Liver (tissue), 7 donors: ENCODE measurements at regions not wholly inside any gene's neighbourhood (a gene's known extent, or its start where the extent isn't known, plus 50 kb on each side); places are given as distances from the start of the nearest gene placed in this dataset.

Experiments
- DNase-seq: peaks from one replicate; pipeline ENCODE4 v3.0.0-alpha.2; 2017; ENCODE audit warnings: low spot score
- H3K27ac ChIP-seq, 2 donors: one replicate each; pipeline ENCODE4 v1.7.0; 2013; ENCODE audit warnings: inconsistent platforms in 2 of 2, low read length in 2 of 2, control low read depth in 1 of 2, low read depth in 1 of 2, mild to moderate bottlenecking in 1 of 2
- H3K27me3 ChIP-seq, 4 donors: one replicate each; pipeline versions ENCODE4 v1.6.1 to v1.7.0; 2013; ENCODE audit warnings: low read length in 3 of 4, inconsistent platforms in 1 of 4, mild to moderate bottlenecking in 1 of 4, moderate library complexity in 1 of 4; ENCODE audit not compliant: control insufficient read depth in 4 of 4, insufficient read depth in 4 of 4
- H3K36me3 ChIP-seq, 4 donors: one replicate each; pipeline versions ENCODE4 v1.6.1 to v1.7.0; 2013; ENCODE audit warnings: low read length in 3 of 4, mild to moderate bottlenecking in 3 of 4, low read depth in 1 of 4, moderate library complexity in 1 of 4; ENCODE audit not compliant: control insufficient read depth in 4 of 4, insufficient read depth in 3 of 4
- H3K4me1 ChIP-seq, 4 donors: one replicate each; pipeline versions ENCODE4 v1.6.1 to v1.7.0; 2013; ENCODE audit warnings: low read length in 3 of 4, mild to moderate bottlenecking in 3 of 4, moderate library complexity in 1 of 4; ENCODE audit not compliant: control insufficient read depth in 4 of 4, insufficient read depth in 4 of 4
- H3K4me3 ChIP-seq, 3 donors: one replicate each; pipeline versions ENCODE4 v1.6.1 to v1.7.0; 2013; ENCODE audit warnings: low read length in 3 of 3, control low read depth in 1 of 3, low read depth in 1 of 3, mild to moderate bottlenecking in 1 of 3
- H3K9ac ChIP-seq, 2 donors: one replicate each; pipeline ENCODE4 v1.7.0; 2013; ENCODE audit warnings: low read length in 2 of 2, mild to moderate bottlenecking in 2 of 2, moderate library complexity in 2 of 2, control low read depth in 1 of 2, low read depth in 1 of 2
- H3K9me3 ChIP-seq, 4 donors: one replicate each; pipeline versions ENCODE4 v1.6.1 to v1.7.0; 2013; ENCODE audit warnings: low read length in 3 of 4; ENCODE audit not compliant: control insufficient read depth in 4 of 4
- EGR1 ChIP-seq, 2 donors: IDR thresholded peaks; 2 replicates each; pipeline ENCODE4 v1.6.1; 2016 to 2018; ENCODE audit warnings: antibody characterized with exemption in 2 of 2, low read depth in 2 of 2
- FOXA1 ChIP-seq: IDR thresholded peaks from 2 replicates; pipeline ENCODE4 v1.6.1; 2016; ENCODE audit warnings: antibody characterized with exemption
- FOXA2 ChIP-seq: IDR thresholded peaks from 2 replicates; pipeline ENCODE4 v1.6.1; 2016; ENCODE audit warnings: antibody characterized with exemption
- GABPA ChIP-seq, 2 donors: IDR thresholded peaks in 1 of 2; conservative IDR thresholded peaks in 1 of 2; 2 replicates each; pipeline ENCODE4 v1.6.1; 2016; ENCODE audit warnings: antibody characterized with exemption in 2 of 2, mild to moderate bottlenecking in 1 of 2, moderate library complexity in 1 of 2
- HNF4A ChIP-seq, 2 donors: conservative IDR thresholded peaks; 2 replicates each; pipeline ENCODE4 v1.6.1; 2016; ENCODE audit warnings: antibody characterized with exemption in 2 of 2, mild to moderate bottlenecking in 2 of 2
- HNF4G ChIP-seq: IDR thresholded peaks from 2 replicates; pipeline ENCODE4 v1.6.1; 2016; ENCODE audit warnings: antibody characterized with exemption
- JUND ChIP-seq, 2 donors: IDR thresholded peaks; 2 replicates each; pipeline ENCODE4 v1.6.1; 2016; ENCODE audit warnings: antibody characterized with exemption in 2 of 2
- NR2F2 ChIP-seq: IDR thresholded peaks from 2 replicates; pipeline ENCODE4 v1.6.1; 2016; ENCODE audit warnings: antibody characterized with exemption
- RXRA ChIP-seq, 2 donors: IDR thresholded peaks; 2 replicates each; pipeline ENCODE4 v1.6.1; 2017 to 2018; ENCODE audit warnings: antibody characterized with exemption in 2 of 2, mild to moderate bottlenecking in 1 of 2
- SP1 ChIP-seq: IDR thresholded peaks from 2 replicates; pipeline ENCODE4 v1.6.1; 2018; ENCODE audit warnings: antibody characterized with exemption, mild to moderate bottlenecking
- YY1 ChIP-seq: IDR thresholded peaks from 2 replicates; pipeline ENCODE4 v1.6.1; 2016; ENCODE audit warnings: antibody characterized with exemption, mild to moderate bottlenecking
- TF ChIP-seq, protein P1 (sequence below): IDR thresholded peaks from 2 replicates; pipeline ENCODE4 v1.6.1; 2016; ENCODE audit warnings: antibody characterized with exemption
- TF ChIP-seq, protein P2 (sequence below): IDR thresholded peaks from 2 replicates; pipeline ENCODE4 v1.6.1; 2016; ENCODE audit warnings: antibody characterized with exemption
- TF ChIP-seq, protein P3 (sequence below): IDR thresholded peaks from 2 replicates; pipeline ENCODE4 v1.6.1; 2016; ENCODE audit warnings: antibody characterized with exemption
- TF ChIP-seq, protein P4 (sequence below): fragments of 150-350 bp; IDR thresholded peaks from 2 replicates; pipeline ENCODE4 v1.5.1; 2017; ENCODE audit warnings: improper control_type of control experiment, low read depth, low read length; ENCODE audit not compliant: missing input control
- TF ChIP-seq, protein P5 (sequence below): IDR thresholded peaks from 2 replicates; pipeline ENCODE4 v1.6.1; 2016; ENCODE audit warnings: antibody characterized with exemption, mild to moderate bottlenecking
- donor health status: healthy.
- donor health status: healthy.
- donor health status: healthy.
- donor health status: healthy.

DNA sequence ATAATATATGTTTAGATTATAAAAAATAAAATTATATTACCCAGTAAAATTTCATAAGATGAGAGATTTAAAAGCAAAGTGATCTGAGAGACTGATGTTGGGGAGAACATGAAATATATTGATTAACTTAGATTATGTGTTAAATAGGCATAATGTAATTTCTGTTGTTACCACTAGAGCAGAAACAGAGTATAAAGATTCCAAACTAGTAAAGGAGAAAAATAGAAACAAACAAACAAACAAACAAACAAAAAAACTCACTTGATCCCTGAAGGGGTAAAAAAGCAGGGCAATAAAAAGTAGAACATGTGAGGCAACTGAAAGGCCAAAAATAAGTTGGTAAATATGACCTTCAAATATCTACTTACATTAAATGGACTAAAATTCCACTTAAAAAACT is 640.4 kb upstream of the RGS18 start:
- Histone ChIP-seq H3K27me3 (no peaks in the 10 kb centered on the region), H3K36me3 (no peaks in the 10 kb centered on the region), H3K9me3 (no peaks in the 10 kb centered on the region), H3K4me1 (no peaks in the 10 kb centered on the region), H3K27ac (no peak overlapping the region), H3K4me3 (no peak overlapping the region), H3K9ac (no peak overlapping the region)
- no peak for DNase-seq
- no peak for TF ChIP-seq EGR1 (IDR thresholded peaks at IDR 0.05; ENCODE audit: low read depth in 2 of 2)
- TF ChIP-seq HNF4A (conservative IDR thresholded peaks at IDR 0.05) = no peak
- TF ChIP-seq, protein P1, sequence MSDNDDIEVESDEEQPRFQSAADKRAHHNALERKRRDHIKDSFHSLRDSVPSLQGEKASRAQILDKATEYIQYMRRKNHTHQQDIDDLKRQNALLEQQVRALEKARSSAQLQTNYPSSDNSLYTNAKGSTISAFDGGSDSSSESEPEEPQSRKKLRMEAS = no peak
- no peak for TF ChIP-seq YY1
- TF ChIP-seq, protein P2, sequence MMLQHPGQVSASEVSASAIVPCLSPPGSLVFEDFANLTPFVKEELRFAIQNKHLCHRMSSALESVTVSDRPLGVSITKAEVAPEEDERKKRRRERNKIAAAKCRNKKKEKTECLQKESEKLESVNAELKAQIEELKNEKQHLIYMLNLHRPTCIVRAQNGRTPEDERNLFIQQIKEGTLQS = no peak
- no peak for TF ChIP-seq NR2F2

DNA sequence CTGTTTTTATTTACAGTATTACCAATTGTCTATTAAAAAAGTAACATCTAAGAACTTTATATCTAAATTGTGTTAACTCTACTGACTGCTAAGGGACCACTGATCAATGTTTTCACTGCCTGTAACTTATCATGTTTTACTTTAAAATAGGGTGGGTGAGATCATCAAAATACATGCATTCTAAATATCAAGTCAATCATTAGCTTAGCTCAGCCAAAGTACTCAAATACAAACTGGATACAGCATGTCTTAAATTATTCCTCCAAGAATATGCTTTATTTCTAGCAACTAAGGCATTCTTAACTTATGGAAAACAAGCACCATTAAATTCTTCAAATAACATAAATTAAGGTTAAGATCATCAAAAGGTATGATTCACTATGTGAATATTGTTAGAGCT is 638.7 kb upstream of the RGS18 start:
- no peak overlapping the region for H3K4me3 ChIP-seq
- no peak overlapping the region for H3K27ac ChIP-seq

More for the DNA sequence above, 638.7 kb upstream of the RGS18 start:
- DNase-seq = no peak
- H3K4me1 ChIP-seq = no peaks in the 10 kb centered on the region
- TF ChIP-seq, protein P3, sequence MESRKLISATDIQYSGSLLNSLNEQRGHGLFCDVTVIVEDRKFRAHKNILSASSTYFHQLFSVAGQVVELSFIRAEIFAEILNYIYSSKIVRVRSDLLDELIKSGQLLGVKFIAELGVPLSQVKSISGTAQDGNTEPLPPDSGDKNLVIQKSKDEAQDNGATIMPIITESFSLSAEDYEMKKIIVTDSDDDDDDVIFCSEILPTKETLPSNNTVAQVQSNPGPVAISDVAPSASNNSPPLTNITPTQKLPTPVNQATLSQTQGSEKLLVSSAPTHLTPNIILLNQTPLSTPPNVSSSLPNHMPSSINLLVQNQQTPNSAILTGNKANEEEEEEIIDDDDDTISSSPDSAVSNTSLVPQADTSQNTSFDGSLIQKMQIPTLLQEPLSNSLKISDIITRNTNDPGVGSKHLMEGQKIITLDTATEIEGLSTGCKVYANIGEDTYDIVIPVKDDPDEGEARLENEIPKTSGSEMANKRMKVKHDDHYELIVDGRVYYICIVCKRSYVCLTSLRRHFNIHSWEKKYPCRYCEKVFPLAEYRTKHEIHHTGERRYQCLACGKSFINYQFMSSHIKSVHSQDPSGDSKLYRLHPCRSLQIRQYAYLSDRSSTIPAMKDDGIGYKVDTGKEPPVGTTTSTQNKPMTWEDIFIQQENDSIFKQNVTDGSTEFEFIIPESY = no peak
- TF ChIP-seq, protein P4, sequence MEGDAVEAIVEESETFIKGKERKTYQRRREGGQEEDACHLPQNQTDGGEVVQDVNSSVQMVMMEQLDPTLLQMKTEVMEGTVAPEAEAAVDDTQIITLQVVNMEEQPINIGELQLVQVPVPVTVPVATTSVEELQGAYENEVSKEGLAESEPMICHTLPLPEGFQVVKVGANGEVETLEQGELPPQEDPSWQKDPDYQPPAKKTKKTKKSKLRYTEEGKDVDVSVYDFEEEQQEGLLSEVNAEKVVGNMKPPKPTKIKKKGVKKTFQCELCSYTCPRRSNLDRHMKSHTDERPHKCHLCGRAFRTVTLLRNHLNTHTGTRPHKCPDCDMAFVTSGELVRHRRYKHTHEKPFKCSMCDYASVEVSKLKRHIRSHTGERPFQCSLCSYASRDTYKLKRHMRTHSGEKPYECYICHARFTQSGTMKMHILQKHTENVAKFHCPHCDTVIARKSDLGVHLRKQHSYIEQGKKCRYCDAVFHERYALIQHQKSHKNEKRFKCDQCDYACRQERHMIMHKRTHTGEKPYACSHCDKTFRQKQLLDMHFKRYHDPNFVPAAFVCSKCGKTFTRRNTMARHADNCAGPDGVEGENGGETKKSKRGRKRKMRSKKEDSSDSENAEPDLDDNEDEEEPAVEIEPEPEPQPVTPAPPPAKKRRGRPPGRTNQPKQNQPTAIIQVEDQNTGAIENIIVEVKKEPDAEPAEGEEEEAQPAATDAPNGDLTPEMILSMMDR = no peak
- TF ChIP-seq, protein P5, sequence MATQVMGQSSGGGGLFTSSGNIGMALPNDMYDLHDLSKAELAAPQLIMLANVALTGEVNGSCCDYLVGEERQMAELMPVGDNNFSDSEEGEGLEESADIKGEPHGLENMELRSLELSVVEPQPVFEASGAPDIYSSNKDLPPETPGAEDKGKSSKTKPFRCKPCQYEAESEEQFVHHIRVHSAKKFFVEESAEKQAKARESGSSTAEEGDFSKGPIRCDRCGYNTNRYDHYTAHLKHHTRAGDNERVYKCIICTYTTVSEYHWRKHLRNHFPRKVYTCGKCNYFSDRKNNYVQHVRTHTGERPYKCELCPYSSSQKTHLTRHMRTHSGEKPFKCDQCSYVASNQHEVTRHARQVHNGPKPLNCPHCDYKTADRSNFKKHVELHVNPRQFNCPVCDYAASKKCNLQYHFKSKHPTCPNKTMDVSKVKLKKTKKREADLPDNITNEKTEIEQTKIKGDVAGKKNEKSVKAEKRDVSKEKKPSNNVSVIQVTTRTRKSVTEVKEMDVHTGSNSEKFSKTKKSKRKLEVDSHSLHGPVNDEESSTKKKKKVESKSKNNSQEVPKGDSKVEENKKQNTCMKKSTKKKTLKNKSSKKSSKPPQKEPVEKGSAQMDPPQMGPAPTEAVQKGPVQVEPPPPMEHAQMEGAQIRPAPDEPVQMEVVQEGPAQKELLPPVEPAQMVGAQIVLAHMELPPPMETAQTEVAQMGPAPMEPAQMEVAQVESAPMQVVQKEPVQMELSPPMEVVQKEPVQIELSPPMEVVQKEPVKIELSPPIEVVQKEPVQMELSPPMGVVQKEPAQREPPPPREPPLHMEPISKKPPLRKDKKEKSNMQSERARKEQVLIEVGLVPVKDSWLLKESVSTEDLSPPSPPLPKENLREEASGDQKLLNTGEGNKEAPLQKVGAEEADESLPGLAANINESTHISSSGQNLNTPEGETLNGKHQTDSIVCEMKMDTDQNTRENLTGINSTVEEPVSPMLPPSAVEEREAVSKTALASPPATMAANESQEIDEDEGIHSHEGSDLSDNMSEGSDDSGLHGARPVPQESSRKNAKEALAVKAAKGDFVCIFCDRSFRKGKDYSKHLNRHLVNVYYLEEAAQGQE = no peak
- TF ChIP-seq, protein P2 = no peak
- TF ChIP-seq, protein P1 = no peak
- no peak for TF ChIP-seq FOXA2
- no peak for TF ChIP-seq HNF4G
- TF ChIP-seq HNF4A (conservative IDR thresholded peaks at IDR 0.05) = no peak
- TF ChIP-seq GABPA (IDR thresholded peaks at IDR 0.05 in 1 of 2, conservative IDR thresholded peaks at IDR 0.05 in 1 of 2) = no peak
- TF ChIP-seq EGR1 (IDR thresholded peaks at IDR 0.05; ENCODE audit: low read depth in 2 of 2) = no peak
- no peak for TF ChIP-seq JUND (IDR thresholded peaks at IDR 0.05)
- TF ChIP-seq RXRA (IDR thresholded peaks at IDR 0.05) = no peak
- no peak for TF ChIP-seq SP1
- no peak for TF ChIP-seq NR2F2
- TF ChIP-seq FOXA1 = no peak
- no peaks in the 10 kb centered on the region for H3K9me3 ChIP-seq
- H3K9ac ChIP-seq = no peak overlapping the region
- no peaks in the 10 kb centered on the region for H3K27me3 ChIP-seq
- H3K36me3 ChIP-seq = no peaks in the 10 kb centered on the region
